ENCODE measurements at regions not wholly inside any gene's neighbourhood (a gene's known extent, or its start where the extent isn't known, plus 50 kb on each side); places are given as distances from the start of the nearest gene placed in this dataset.

GRCh38 chr12:125981610-125982253 is 916.5 kb downstream of the AACS start:
- H3K79me2 ChIP-seq (ENCODE audit: insufficient read depth, low read length): no peaks in the 10 kb centered on the region
- H3F3A ChIP-seq (ENCODE audit: insufficient read depth): no peaks in the 10 kb centered on the region
- no peak overlapping the region for H3K27ac ChIP-seq (ENCODE audit: low read depth, low read length)
- H3K27me3 ChIP-seq (ENCODE audit: low read length): no peaks in the 10 kb centered on the region
- no peaks in the 10 kb centered on the region for H3K9me3 ChIP-seq (ENCODE audit: insufficient read depth, low read length)
- no peak overlapping the region for H3K4me3 ChIP-seq (ENCODE audit: insufficient read depth, low read length, poor library complexity, severe bottlenecking)
- H2AFZ ChIP-seq (ENCODE audit: low read depth, low read length, severe bottlenecking): no peak overlapping the region
- no peaks in the 10 kb centered on the region for H3K36me3 ChIP-seq (ENCODE audit: low read length)
- TF ChIP-seq, protein P1, sequence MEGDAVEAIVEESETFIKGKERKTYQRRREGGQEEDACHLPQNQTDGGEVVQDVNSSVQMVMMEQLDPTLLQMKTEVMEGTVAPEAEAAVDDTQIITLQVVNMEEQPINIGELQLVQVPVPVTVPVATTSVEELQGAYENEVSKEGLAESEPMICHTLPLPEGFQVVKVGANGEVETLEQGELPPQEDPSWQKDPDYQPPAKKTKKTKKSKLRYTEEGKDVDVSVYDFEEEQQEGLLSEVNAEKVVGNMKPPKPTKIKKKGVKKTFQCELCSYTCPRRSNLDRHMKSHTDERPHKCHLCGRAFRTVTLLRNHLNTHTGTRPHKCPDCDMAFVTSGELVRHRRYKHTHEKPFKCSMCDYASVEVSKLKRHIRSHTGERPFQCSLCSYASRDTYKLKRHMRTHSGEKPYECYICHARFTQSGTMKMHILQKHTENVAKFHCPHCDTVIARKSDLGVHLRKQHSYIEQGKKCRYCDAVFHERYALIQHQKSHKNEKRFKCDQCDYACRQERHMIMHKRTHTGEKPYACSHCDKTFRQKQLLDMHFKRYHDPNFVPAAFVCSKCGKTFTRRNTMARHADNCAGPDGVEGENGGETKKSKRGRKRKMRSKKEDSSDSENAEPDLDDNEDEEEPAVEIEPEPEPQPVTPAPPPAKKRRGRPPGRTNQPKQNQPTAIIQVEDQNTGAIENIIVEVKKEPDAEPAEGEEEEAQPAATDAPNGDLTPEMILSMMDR (IDR thresholded peaks at IDR 0.05; ENCODE audit: insufficient read depth, low read length, poor library complexity, severe bottlenecking): no peak
- no peak for TF ChIP-seq EZH2phosphoT487 (conservative IDR thresholded peaks at IDR 0.05; ENCODE audit: low read length)
- no peaks in the 10 kb centered on the region for H4K20me1 ChIP-seq (ENCODE audit: low read depth, low read length)
- no peaks in the 10 kb centered on the region for H3K9me2 ChIP-seq (replicated peaks; ENCODE audit: insufficient read depth, low read length)
- no peak overlapping the region for H3K9ac ChIP-seq (ENCODE audit: low read length)
- no peak overlapping the region for H3K4me2 ChIP-seq (ENCODE audit: low read depth, low read length, poor library complexity, severe bottlenecking)

DNA sequence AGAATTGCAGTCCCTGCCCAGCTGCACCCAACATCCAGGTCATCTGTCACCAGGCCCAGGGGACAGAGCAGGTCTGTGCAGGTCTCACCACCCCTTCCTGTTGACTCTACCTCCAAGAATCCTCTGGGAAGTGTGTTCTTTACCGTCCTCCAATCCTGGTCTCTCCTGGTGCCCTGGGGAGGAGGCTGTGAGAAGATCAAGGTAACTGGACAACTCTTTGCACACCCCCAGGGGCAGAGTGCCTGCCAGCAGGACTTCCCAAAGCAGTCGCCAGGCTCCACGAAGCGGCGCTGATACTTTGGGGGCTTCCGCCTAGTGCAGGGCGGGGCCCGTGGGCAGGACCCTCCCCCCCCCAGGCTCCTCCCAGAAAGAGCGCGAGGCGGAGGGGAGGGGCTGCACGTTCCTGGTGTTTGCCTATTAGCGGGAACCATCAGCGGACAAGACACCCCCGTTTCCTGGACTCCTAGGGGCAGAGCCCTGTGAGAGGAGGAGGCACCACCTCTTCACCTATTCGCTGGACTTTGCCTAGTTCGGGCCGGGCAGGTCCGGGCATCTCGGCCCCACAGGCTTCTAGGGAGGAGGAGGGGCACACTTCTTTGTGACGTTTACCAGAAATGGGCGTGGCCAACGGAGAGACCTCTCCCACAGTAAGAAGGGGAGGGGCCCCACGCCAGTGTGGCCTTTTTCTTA is 918.0 kb downstream of the AACS start:
- Histone ChIP-seq H3K27me3 (ENCODE audit: low read length) (no peaks in the 10 kb centered on the region), H2AFZ (ENCODE audit: low read depth, low read length, severe bottlenecking) (no peak overlapping the region), H4K20me1 (ENCODE audit: low read depth, low read length) (no peaks in the 10 kb centered on the region), H3F3A (ENCODE audit: insufficient read depth) (no peaks in the 10 kb centered on the region), H3K9me2 (replicated peaks; ENCODE audit: insufficient read depth, low read length) (no peaks in the 10 kb centered on the region), H3K79me2 (ENCODE audit: insufficient read depth, low read length) (no peaks in the 10 kb centered on the region), H3K4me3 (ENCODE audit: insufficient read depth, low read length, poor library complexity, severe bottlenecking) (no peak overlapping the region), H3K36me3 (ENCODE audit: low read length) (no peaks in the 10 kb centered on the region), H3K4me2 (ENCODE audit: low read depth, low read length, poor library complexity, severe bottlenecking) (no peak overlapping the region), H3K9me3 (ENCODE audit: insufficient read depth, low read length) (no peaks in the 10 kb centered on the region), H3K9ac (ENCODE audit: low read length) (no peak overlapping the region), H3K27ac (ENCODE audit: low read depth, low read length) (no peak overlapping the region)
- TF ChIP-seq, protein P1 (IDR thresholded peaks at IDR 0.05; ENCODE audit: insufficient read depth, low read length, poor library complexity, severe bottlenecking): no peak
- no peak for TF ChIP-seq EZH2phosphoT487 (conservative IDR thresholded peaks at IDR 0.05; ENCODE audit: low read length)

- H4K20me1 ChIP-seq (ENCODE audit: low read depth, low read length): no peaks in the 10 kb centered on the region
- no peaks in the 10 kb centered on the region for H3K27me3 ChIP-seq (ENCODE audit: low read length)
- no peak overlapping the region for H3K27ac ChIP-seq (ENCODE audit: low read depth, low read length)
- H2AFZ ChIP-seq (ENCODE audit: low read depth, low read length, severe bottlenecking): no peak overlapping the region
- H3K79me2 ChIP-seq (ENCODE audit: insufficient read depth, low read length): no peaks in the 10 kb centered on the region
- no peak overlapping the region for H3K4me3 ChIP-seq (ENCODE audit: insufficient read depth, low read length, poor library complexity, severe bottlenecking)
- H3K36me3 ChIP-seq (ENCODE audit: low read length): no peaks in the 10 kb centered on the region
- H3K4me2 ChIP-seq (ENCODE audit: low read depth, low read length, poor library complexity, severe bottlenecking): no peak overlapping the region
- no peaks in the 10 kb centered on the region for H3F3A ChIP-seq (ENCODE audit: insufficient read depth)
- H3K9me2 ChIP-seq (replicated peaks; ENCODE audit: insufficient read depth, low read length): no peaks in the 10 kb centered on the region
- H3K9me3 ChIP-seq (ENCODE audit: insufficient read depth, low read length): no peaks in the 10 kb centered on the region
- TF ChIP-seq EZH2phosphoT487 (conservative IDR thresholded peaks at IDR 0.05; ENCODE audit: low read length): no peak
- TF ChIP-seq, protein P1 (IDR thresholded peaks at IDR 0.05; ENCODE audit: insufficient read depth, low read length, poor library complexity, severe bottlenecking): no peak
- no peak overlapping the region for H3K9ac ChIP-seq (ENCODE audit: low read length)
These were observed 918.7 kb downstream of the AACS start for GRCh38 chr12:125983784-125984500.
